HepG2 (cell line): ENCODE measurements at regions not wholly inside any gene's neighbourhood (a gene's known extent, or its start where the extent isn't known, plus 50 kb on each side); places are given as distances from the start of the nearest gene placed in this dataset.

Experiments
- ATF6 ChIP-seq: sonication (generic); formaldehyde crosslinking; conservative IDR thresholded peaks from 2 replicates; pipeline ENCODE4 v1.4.0; 2020; ENCODE audit warnings: missing genetic modification reagents
- E2F5 ChIP-seq: sonication (generic); formaldehyde crosslinking; conservative IDR thresholded peaks from 2 replicates; pipeline ENCODE4 v1.4.0; 2020; ENCODE audit warnings: missing genetic modification reagents
- HDAC6 ChIP-seq: fragments of 200-600 bp; sonication (generic); IDR thresholded peaks from 2 replicates; pipeline ENCODE4 v1.7.0; 2017; ENCODE audit warnings: mild to moderate bottlenecking, antibody characterized with exemption, low read length, low read depth
- HINFP ChIP-seq: sonication (generic); formaldehyde crosslinking; IDR thresholded peaks from 2 replicates; pipeline ENCODE4 v1.4.0; 2020; ENCODE audit warnings: low read depth, mild to moderate bottlenecking, missing genetic modification reagents
- HMG20B ChIP-seq: conservative IDR thresholded peaks from 2 replicates; pipeline ENCODE4 v1.6.1; 2016; ENCODE audit warnings: missing genetic modification reagents, missing compliant biosample characterization
- HOXA7 ChIP-seq: sonication (generic); formaldehyde crosslinking; IDR thresholded peaks from 2 replicates; pipeline ENCODE4 v1.8.1; 2022; ENCODE audit warnings: mild to moderate bottlenecking, missing genetic modification reagents, moderate library complexity
- RFX5 ChIP-seq: IDR thresholded peaks from 2 replicates; pipeline ENCODE4 v1.6.1; 2011; ENCODE audit warnings: low read depth, low read length, improper control_type of control experiment
- STAG1 ChIP-seq: sonication (generic); formaldehyde crosslinking; IDR thresholded peaks from 2 replicates; pipeline ENCODE4 v1.4.0; 2020; ENCODE audit warnings: missing genetic modification reagents
- TBP ChIP-seq: sonication (generic); formaldehyde crosslinking; IDR thresholded peaks from 2 replicates; pipeline ENCODE4 v1.5.0; 2020; ENCODE audit warnings: missing genetic modification reagents
- ZNF549 ChIP-seq: sonication (generic); formaldehyde crosslinking; IDR thresholded peaks from 2 replicates; pipeline ENCODE4 v1.5.0; 2020; ENCODE audit warnings: missing genetic modification reagents
- ZNF883 ChIP-seq: sonication (generic); formaldehyde crosslinking; IDR thresholded peaks from 2 replicates; pipeline ENCODE4 v1.5.1; 2020; ENCODE audit warnings: mild to moderate bottlenecking, missing genetic modification reagents; ENCODE audit errors: not compliant biosample characterization

- TF ChIP-seq ZNF549 = no peak
- TF ChIP-seq STAG1 (CRISPR knock-in tag) = no peak
- TF ChIP-seq HMG20B (CRISPR knock-in tag) = no peak
- no peak for TF ChIP-seq HOXA7 (CRISPR knock-in tag)
- TF ChIP-seq ATF6 = no peak
- no peak for TF ChIP-seq HINFP
- TF ChIP-seq ZNF883 = no peak
- no peak for TF ChIP-seq RFX5
- TF ChIP-seq TBP = no peak
- no peak for TF ChIP-seq E2F5 (CRISPR knock-in tag)
- no peak for TF ChIP-seq HDAC6
Measured at GRCh38 chr4:103787057-103787456, 67.3 kb upstream of the TACR3 start.
